Panc1 (cell line): ENCODE measurements at regions not wholly inside any gene's neighbourhood (a gene's known extent, or its start where the extent isn't known, plus 50 kb on each side); places are given as distances from the start of the nearest gene placed in this dataset.

Experiments
- ATAC-seq: fragments of 200-7000 bp; cut with Tn5 transposase; 2 replicates; pipeline ENCODE4 v1.9.1; 2020; ENCODE audit warnings: mild to moderate bottlenecking, moderate library complexity
- BruUV-seq: library from RNA; stranded (reverse); fragments of 400-500 nt; replicated peaks from 2 replicates; lab custom pipeline; 2021; lab: Mats Ljungman, UMichigan
- CTCF ChIA-PET: fragments of 300-600 bp; sonication (Branson Sonifier 250); formaldehyde crosslinking; loops from one replicate; lab custom pipeline; 2022; ENCODE audit warnings: antibody characterized with exemption; lab: Charles Lee
- POLR2A ChIA-PET: fragments of 300-600 bp; sonication (Branson Sonifier 250); formaldehyde crosslinking; loops from one replicate; lab custom pipeline; 2022; ENCODE audit warnings: antibody characterized with exemption; lab: Charles Lee
- DNase-seq: peaks from one replicate; pipeline ENCODE4 v3.0.0-alpha.2; 2010; ENCODE audit warnings: low read depth, low spot score
- H3K27ac ChIP-seq: 2 replicates; pipeline ENCODE4 v1.5.1; 2011; ENCODE audit warnings: mild to moderate bottlenecking, low read length, inconsistent platforms
- H3K27me3 ChIP-seq: fragments of 200-500 bp; sonication (Bioruptor generic); 2 replicates; pipeline ENCODE4 v1.6.0; 2014; ENCODE audit warnings: low read length, inconsistent platforms; ENCODE audit not compliant: control insufficient read depth, insufficient read depth
- H3K36me3 ChIP-seq: fragments of 200-500 bp; sonication (Bioruptor generic); 2 replicates; pipeline ENCODE4 v1.5.1; 2014; ENCODE audit warnings: inconsistent platforms, mild to moderate bottlenecking, low read length, moderate library complexity; ENCODE audit not compliant: control insufficient read depth, insufficient read depth
- H3K4me1 ChIP-seq: 2 replicates; pipeline ENCODE4 v1.5.1; 2011; ENCODE audit warnings: inconsistent platforms, mild to moderate bottlenecking, low read length, moderate library complexity; ENCODE audit not compliant: control insufficient read depth, insufficient read depth
- H3K4me3 ChIP-seq, 2 experiments: 2 replicates each; pipeline ENCODE4 v1.5.1; 2011 to 2012; ENCODE audit warnings: low read depth in 2 of 2, low read length in 2 of 2, mild to moderate bottlenecking in 2 of 2, inconsistent platforms in 1 of 2, moderate library complexity in 1 of 2
- H3K9me3 ChIP-seq: fragments of 200-500 bp; sonication (Bioruptor generic); 2 replicates; pipeline ENCODE4 v1.5.1; 2014; ENCODE audit warnings: low read depth, mild to moderate bottlenecking, inconsistent platforms, low read length, moderate library complexity; ENCODE audit not compliant: control insufficient read depth, insufficient read depth
- POLR2AphosphoS5 ChIP-seq: IDR thresholded peaks from 2 replicates; pipeline ENCODE4 v1.6.1; 2012; ENCODE audit warnings: mild to moderate bottlenecking, low read depth, low read length, moderate library complexity
- SIN3A ChIP-seq: IDR thresholded peaks from 2 replicates; pipeline ENCODE4 v1.6.1; 2012; ENCODE audit warnings: low read depth, mild to moderate bottlenecking, low read length, moderate library complexity, borderline replicate concordance; ENCODE audit not compliant: insufficient read depth
- TCF7L2 ChIP-seq: IDR thresholded peaks from 2 replicates; pipeline ENCODE4 v1.6.1; 2011; ENCODE audit warnings: mild to moderate bottlenecking, low read depth, low read length, inconsistent platforms
- in situ Hi-C: cut with HindIII; loops from 2 replicates; pipeline ENCODE4 v1.10.0; 2016; ENCODE audit warnings: low sequenced_read_pairs, low pct_unique_long_range_greater_than_20kb
- intact Hi-C: fragments of 100-400 bp; cut with micrococcal nuclease; formaldehyde crosslinking; loops from one replicate; pipeline ENCODE4 v1.10.0; 2022; ENCODE audit not compliant: unreplicated experiment
- TF ChIP-seq, protein P1 (sequence below), 2 experiments: IDR thresholded peaks; 2 replicates each; pipeline ENCODE4 v1.6.1; 2011 to 2012; ENCODE audit warnings: low read depth in 2 of 2, control low read depth in 1 of 2, low read length in 1 of 2, mild to moderate bottlenecking in 1 of 2, moderate library complexity in 1 of 2; ENCODE audit not compliant: insufficient read depth in 1 of 2
- TF ChIP-seq, protein P2 (sequence below): fragments of 450-650 bp; IDR thresholded peaks from 2 replicates; pipeline ENCODE4 v1.5.1; 2017; ENCODE audit warnings: mild to moderate bottlenecking

DNA sequence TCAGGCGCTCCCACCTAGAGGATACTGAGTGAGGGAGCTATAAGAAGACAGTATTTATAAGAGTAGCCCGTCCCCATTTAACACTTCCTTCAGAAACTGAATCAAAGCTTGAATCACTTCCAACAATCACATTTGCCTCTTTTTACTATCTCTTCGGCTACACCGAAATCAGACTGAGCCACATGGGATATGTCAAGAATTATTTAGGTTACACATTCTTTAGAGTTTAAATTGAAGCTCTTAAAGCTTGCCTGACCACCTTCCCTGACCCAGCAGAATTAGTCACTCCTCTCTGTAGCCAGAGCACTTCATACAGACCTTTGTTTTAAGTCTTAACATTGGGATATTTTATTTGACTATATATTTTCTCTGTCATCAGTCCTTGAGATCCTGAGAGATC, 163.7 kb downstream of the MAFB start:
- ATAC-seq (no peak), DNase-seq (no peak)
- no peaks in the 10 kb centered on the region for H3K36me3 ChIP-seq
- intact Hi-C loops (no loop called here), in situ Hi-C loops (no loop called here)
- no peak overlapping the region for H3K27ac ChIP-seq
- H3K4me1 ChIP-seq, result no peaks in the 10 kb centered on the region
- BruUV-seq, result no TSS peak
- TF ChIP-seq, protein P1, sequence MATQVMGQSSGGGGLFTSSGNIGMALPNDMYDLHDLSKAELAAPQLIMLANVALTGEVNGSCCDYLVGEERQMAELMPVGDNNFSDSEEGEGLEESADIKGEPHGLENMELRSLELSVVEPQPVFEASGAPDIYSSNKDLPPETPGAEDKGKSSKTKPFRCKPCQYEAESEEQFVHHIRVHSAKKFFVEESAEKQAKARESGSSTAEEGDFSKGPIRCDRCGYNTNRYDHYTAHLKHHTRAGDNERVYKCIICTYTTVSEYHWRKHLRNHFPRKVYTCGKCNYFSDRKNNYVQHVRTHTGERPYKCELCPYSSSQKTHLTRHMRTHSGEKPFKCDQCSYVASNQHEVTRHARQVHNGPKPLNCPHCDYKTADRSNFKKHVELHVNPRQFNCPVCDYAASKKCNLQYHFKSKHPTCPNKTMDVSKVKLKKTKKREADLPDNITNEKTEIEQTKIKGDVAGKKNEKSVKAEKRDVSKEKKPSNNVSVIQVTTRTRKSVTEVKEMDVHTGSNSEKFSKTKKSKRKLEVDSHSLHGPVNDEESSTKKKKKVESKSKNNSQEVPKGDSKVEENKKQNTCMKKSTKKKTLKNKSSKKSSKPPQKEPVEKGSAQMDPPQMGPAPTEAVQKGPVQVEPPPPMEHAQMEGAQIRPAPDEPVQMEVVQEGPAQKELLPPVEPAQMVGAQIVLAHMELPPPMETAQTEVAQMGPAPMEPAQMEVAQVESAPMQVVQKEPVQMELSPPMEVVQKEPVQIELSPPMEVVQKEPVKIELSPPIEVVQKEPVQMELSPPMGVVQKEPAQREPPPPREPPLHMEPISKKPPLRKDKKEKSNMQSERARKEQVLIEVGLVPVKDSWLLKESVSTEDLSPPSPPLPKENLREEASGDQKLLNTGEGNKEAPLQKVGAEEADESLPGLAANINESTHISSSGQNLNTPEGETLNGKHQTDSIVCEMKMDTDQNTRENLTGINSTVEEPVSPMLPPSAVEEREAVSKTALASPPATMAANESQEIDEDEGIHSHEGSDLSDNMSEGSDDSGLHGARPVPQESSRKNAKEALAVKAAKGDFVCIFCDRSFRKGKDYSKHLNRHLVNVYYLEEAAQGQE (IDR thresholded peaks at IDR 0.05; ENCODE audit: insufficient read depth in 1 of 2, low read depth in 2 of 2, low read length in 1 of 2), result no peak
- no peak for TF ChIP-seq POLR2AphosphoS5
- TF ChIP-seq SIN3A, result no peak
- TF ChIP-seq, protein P2, sequence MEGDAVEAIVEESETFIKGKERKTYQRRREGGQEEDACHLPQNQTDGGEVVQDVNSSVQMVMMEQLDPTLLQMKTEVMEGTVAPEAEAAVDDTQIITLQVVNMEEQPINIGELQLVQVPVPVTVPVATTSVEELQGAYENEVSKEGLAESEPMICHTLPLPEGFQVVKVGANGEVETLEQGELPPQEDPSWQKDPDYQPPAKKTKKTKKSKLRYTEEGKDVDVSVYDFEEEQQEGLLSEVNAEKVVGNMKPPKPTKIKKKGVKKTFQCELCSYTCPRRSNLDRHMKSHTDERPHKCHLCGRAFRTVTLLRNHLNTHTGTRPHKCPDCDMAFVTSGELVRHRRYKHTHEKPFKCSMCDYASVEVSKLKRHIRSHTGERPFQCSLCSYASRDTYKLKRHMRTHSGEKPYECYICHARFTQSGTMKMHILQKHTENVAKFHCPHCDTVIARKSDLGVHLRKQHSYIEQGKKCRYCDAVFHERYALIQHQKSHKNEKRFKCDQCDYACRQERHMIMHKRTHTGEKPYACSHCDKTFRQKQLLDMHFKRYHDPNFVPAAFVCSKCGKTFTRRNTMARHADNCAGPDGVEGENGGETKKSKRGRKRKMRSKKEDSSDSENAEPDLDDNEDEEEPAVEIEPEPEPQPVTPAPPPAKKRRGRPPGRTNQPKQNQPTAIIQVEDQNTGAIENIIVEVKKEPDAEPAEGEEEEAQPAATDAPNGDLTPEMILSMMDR, result no peak
- ChIA-PET CTCF (no interaction called here), POLR2A (no interaction called here)
- H3K9me3 ChIP-seq, result no peaks in the 10 kb centered on the region
- H3K4me3 ChIP-seq, result no peak overlapping the region
- H3K27me3 ChIP-seq, result no peaks in the 10 kb centered on the region

DNA sequence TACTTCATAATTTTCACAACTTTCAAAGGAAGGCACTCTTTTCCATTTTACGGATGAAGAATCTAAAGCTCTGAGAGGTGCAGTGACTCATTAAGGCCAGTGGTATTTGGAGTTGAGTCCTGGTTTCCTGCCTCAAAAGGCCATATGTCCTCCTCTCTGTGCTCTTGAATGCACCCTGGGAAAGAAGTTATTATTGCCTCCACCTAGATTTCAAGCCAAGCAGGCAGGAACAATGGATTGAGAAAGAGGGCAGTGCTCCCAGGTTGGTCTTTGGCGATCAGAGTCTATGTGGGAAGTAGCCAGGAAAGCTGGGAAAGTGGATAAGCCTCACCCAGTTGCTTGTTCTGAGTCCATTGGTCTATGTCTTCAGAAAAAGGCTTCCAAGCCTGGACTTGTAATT, 165.0 kb downstream of the MAFB start:
- DNase-seq (no peak), ATAC-seq (no peak)
- Histone ChIP-seq H3K27me3 (no peaks in the 10 kb centered on the region), H3K4me3 (no peak overlapping the region), H3K9me3 (no peaks in the 10 kb centered on the region), H3K36me3 (no peaks in the 10 kb centered on the region), H3K4me1 (no peaks in the 10 kb centered on the region), H3K27ac (no peak overlapping the region)
- BruUV-seq, result no TSS peak
- intact Hi-C loops, result no loop called here
- no peak for TF ChIP-seq TCF7L2
- TF ChIP-seq SIN3A, result no peak
- TF ChIP-seq POLR2AphosphoS5, result no peak
- TF ChIP-seq, protein P2, result no peak
- TF ChIP-seq, protein P1 (IDR thresholded peaks at IDR 0.05; ENCODE audit: insufficient read depth in 1 of 2, low read depth in 2 of 2, low read length in 1 of 2), result no peak
- ChIA-PET CTCF (no interaction called here), POLR2A (no interaction called here)
- in situ Hi-C loops, result no loop called here
